Stimulated activated CD4-positive, alpha-beta T cell treated with anti-CD3 and anti-CD28 coated beads, TNF-alpha, amount 100 ng/mL, for 48 hours (primary cell): ENCODE measurements at regions not wholly inside any gene's neighbourhood (a gene's known extent, or its start where the extent isn't known, plus 50 kb on each side); places are given as distances from the start of the nearest gene placed in this dataset.
"Not testable (repeated sequence)": the region's sequence is repeated elsewhere in the genome, so short reads cannot be mapped to it uniquely, and the experiment has no call there.

ENCODE experiments used
- DNase-seq, 3 donors: peaks; one replicate each; pipeline ENCODE4 v3.0.0-alpha.2; 2020; ENCODE audit warnings: low read depth in 3 of 3

DNA sequence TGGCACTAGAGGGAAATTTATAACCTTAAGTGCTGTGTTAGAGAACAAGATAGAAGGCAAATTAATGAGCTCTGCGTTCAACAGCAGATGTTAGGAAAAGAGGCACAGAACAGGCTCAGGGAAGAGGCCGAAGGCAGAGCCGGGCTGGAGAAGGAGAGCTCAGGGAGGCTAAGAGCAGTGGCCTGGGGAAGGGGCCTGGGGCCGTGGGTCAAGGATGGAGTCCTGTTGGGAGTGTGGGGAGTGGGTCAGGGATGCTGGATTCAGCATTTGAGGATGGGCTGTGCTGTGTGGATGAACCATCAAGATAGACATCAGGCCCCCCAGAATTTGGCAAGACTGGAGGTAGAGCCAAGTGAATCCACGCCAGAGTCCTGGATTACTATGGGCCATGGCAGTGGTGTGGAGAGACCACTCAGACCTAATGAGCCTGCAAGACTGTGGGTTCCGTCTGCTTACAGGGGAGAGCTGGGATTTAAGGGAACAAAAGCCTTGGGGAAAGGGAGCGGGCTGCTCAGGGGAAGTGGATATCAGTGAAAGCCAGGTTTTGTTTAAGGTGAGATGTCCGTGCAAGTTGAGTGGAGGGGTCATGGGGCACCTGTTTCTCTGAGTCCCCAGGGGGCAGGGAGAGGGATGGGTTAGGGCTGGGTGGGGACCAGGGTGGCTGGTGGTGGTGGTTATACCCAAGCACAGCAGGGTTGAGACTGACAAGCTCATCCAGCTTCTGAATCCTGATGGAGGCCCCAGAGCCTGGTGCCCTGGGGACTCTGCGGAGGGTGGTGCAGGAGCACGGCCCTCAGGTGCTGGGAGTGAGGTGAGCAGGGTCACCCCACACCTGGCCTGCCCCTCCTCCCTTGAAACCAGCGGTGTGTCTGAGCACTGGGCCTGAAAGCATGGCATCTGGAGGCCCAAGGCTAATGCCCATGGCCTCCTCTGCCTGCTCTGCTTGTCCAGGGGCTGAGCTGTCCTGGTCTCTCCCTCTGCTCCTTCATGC is 101.7 kb downstream of the BMS1 start:
- no peak for DNase-seq

DNA sequence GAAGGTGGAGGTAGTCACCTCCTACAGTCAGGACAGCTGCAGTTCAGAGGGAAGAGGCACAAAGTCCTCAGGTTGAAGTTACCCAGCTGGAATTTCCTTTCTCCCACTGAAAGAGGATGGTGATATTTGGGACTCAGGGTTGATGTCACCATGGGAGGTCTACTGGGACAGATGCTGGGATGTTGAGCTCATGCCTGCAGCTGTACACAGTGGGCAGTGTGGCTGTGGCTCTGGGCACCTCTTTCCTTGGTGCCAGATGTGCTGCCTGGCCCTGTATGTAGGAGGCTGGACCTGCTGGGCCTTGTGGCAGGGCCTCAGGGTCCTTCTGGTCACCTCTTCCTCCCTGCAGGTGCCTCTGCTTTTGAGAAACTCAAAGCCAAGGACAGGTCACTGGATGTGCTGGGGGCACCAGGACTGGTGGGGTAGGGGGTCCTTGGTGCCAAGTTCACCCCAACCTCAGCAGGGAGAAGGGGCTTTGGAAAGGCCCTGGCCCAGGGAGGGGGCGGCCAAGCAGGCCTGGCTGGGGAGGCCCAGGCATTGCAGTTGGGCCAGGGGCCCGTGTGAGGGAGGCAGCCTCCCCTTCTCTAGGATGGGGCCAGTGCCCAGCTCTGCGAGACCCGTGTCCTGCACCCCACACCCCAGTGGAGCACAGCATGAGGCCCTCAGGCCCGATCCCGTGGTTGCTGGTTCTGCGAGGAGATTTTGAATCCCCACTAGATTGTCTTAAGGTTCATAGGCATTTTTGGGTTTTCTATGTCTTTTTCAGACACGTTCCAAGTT is 103.1 kb downstream of the BMS1 start:
- DNase-seq: no peak

DNA sequence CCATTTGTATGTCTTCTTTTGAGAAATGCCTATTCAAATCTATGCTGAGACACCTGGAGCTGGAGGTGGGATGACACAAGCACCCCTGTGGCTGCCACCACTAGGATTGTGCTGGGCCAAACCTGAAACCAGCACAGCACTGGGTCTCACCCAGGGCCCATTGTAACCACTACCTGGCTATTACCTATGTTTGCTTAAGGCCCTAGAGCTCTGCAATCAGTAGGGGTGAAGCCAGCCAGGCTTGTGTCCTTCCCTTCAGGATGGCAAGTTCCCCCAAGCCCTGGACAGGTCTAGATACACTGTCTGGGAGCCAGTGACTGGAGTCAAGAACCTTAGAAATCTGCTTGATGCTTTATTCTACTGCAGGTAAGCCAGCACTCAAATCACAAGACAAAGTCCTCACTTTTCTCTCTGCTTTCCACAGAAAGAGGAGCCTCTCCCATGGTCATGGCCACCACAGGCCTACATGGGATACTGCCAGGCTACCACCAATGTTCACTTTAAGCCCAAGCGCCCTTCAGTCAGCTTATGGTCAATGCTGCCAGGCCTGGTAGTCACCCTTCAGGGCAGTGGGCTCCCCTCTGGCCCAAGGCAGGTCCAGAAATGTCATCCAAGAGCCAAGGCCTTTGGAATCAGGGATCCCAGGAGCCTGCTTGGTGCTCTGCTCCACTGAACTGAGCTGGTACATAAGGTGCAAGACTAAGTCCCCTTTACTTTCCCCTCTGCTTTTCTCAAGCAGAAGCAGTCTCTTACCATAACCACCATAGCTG is 105.3 kb downstream of the BMS1 start:
- no peak for DNase-seq

DNA sequence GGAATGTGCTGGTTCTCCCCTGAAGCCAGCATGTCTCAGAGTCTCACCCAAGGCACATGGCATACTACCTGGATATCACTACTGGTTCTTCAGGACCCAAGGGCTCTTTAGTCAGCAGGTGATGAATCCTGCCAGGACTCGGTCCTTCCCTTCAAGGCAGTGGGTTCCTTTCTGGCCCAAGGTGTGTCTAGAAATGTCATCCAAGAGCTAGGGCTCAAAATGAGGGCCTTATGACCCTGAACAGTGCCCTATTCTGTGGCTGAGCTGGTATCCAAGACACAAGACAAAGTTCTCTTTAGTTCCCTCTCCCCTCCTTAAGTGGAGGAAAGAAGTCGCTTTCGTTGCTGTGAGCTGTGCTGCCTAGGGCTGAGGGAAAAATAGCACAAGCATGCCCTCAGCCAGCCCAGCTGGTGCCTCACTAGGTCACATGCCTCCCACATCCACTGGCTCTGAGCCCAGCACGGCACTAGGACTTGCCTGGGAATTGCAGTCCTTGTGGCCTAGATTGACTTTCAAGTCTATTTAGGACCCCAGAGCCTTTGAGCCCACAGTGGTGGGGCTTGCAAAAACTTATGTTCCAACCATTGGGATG is 106.0 kb downstream of the BMS1 start:
- DNase-seq: no peak

- DNase-seq: no peak
These were observed 114.1 kb downstream of the BMS1 start for GRCh38 chr10:42896735-42897134.

DNA sequence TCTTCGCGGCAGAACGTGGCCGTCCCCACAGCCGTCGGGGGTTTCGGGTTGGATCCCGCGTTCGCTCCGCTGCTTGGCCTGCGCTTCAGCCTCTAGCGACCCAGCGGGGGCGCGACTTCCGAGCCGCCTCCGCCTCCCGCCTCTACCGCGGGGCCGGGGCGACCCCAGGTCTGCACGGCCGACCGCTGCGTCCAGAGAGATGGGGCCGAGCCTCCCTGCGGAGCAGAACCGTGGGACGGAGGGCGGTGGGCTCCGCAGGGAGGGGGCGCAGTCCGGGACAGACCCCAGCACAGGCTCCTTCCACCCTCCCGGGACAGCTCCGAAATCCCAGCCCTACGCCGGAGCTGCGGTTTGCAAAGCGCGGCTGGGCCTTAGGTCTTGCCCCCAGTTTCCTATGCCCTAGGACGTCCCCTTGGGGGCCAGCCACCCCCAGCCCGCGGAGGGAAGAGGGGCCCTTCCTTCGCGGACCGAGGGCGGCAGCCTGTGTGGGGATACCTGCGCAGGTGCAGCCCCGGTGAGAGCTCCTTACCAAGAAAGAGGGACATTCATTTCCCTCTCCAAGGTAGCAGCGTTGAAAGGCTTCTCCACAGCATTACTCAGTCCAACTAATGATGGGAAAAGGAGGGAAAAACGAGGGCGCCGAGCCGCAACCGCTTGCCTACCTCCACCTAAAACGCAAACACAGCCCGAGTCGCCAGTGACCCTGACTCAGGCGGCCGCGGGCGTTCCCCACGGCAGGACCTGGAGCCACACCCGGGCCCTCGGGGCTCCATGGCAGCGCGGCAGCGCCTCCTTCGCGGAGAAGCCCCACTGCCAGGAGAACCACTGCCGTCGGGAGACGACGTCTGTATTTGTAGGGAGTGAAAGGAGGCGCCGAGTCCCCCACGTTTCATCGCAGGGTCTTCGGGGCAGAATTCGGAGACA is 115.7 kb downstream of the BMS1 start:
- DNase-seq: no peak

DNA sequence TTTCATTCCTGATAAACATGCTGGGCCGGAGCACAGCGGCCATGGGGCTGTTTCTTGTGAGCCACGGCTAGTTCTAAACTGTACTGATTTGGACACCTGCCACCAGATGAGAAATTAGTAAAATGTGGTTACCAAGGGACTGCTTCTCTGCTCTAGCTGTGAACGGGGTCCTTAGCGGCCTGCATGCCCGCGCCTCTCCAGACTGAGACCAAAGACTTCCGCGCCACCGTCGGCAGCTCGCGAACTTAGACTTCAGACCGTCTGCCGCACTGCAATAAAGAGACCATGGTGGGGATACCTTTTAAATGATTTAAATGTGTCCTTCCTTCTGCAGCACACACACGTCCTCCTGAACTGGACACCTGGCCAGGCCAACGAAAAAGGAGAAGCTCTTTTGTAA is 116.4 kb downstream of the BMS1 start:
- DNase-seq: no peak

DNA sequence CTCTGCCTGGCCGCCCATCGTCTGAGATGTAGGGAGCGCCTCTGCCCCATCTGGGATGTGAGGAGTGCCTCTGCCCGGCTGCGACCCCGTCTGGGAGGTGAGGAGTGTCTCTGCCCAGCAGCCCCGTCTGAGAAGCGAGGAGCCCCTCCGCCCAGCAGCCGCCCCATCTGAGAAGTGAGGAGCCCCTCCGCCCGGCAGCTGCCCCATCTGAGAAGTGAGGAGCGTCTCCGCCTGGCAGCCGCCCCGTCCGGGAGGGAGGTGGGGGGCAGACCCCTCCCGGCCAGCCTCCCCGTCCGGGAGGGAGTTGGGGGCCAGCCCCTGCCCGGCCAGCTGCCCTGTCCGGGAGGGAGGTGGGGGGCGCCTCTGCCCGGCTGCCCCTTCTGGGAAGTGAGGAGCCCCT is 117.8 kb downstream of the BMS1 start:
- DNase-seq: not testable (repeated sequence)

- no peak for DNase-seq
These were observed 128.8 kb downstream of the BMS1 start for GRCh38 chr10:42911359-42911758.

DNA sequence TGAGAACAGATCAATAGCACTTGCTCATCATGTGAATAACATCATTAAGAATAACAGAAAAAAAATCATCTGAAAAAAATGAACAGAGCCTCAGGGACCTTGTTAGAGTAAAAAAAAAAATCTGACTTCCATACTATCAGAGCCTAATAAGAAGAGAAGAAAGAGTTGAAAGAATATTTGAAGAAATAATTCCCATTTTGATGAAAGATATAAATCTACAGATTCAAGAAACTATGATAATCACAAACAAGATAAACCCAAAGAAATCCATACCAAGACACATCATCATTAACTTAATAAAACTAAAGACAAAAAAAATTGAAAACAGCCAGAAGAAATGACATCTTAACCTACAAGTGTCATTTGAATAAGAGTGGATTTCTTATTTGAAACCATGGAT is 134.4 kb downstream of the BMS1 start:
- DNase-seq: no peak

- DNase-seq: no peak
These were observed 135.2 kb downstream of the BMS1 start for GRCh38 chr10:42917821-42918220.

DNA sequence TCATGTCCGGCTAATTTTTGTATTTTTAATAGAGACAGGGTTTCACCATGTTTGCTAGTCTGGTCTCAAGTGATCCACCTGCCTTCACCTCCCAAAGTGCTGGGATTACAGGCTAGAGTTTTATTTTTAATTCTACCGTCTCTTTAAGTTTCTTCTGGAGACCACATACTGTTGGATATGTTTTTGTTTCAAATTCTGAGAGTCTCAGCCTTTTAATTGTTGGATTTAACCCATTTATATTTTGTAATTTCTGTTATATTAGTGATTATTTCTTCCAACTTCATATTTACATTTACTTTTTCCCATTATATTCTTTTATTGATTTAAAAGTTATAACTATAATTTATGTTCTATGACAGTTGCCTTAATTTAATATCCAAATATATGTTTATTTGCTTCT is 139.4 kb downstream of the BMS1 start:
- no peak for DNase-seq

GRCh38 chr10:42924484-42924883 is 141.9 kb downstream of the BMS1 start:
- DNase-seq: no peak

DNA sequence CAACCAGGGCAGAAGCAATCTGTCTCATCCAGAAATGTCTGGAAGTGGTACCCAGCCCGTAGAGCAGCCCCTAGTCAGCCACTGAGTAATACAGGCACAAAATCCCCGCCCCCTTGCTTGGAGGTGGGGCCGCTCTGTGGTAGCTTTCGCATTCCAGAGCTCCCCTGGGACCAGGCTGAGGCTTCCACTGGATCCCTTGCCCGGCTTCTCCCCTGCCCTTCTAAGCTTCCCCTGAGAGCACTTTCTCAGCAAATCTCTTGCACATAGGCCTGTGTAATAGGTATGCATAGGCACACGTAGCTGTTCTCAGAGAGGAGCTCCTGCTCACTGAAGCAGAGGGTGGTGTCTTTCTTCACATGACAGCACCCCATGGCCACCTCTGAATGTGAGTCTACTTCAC is 144.2 kb downstream of the BMS1 start:
- DNase-seq: no peak

DNA sequence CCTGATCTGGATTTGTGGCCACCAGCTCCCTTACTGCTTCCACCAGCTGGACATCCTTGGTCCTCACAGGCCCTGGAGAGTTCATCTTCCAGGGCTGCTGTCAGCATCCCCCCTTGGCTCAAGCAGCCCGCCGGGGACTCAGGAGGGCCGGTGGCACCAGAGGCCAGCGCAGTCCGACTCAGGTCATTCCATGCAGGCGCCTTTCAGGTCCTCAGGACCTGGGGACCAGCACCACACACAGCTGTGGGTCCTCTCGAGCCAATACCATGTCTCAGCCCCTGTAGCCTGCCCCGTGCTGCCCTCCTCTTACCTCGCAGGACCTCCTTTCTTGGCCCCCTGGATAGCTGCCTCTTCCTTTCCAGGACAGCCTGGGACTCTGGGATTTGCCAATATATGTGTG is 145.5 kb downstream of the BMS1 start:
- DNase-seq: no peak

DNA sequence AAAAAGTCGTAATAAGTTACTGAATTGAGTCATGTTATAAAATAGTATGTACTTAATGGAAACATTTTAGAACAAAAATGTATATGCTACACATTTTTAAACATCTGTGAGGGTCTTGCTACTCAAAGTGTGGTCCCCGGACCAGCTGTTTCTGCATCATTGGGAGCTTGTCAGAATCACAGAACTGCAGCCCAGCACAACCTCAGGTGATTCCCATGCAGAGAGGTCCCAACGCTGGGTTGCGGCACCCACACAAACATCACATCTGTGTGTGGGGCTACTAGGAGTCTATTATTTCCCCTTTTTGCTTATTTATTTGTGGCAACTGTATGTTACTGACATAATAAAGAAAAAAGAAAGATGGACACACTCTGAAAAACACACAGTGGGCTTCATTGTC is 146.6 kb downstream of the BMS1 start:
- no peak for DNase-seq

- no peak for DNase-seq
These were observed 146.9 kb upstream of the RET start for GRCh38 chr10:42929993-42930392.

- DNase-seq: no peak
These were observed 146.2 kb upstream of the RET start for GRCh38 chr10:42930516-42931192.

DNA sequence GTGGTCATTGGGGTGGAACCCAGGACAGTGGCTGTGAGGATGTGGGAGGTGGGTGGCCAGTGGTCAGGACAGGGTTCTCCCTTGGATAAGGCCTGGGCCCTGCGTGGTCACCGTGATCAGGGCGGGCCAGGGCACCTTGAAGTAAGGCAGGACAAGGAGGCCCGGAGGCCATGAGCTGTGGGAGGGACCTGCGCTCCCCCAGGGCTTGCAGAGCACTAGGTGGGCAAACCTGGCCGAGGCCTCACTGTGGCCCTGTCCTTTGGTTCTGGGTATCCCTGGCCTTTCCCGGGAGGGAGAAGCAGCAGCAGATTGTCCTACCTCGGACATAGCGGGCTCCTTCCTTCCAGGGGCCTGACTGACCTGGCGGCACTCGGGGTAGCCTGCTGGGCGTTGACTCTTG is 144.8 kb upstream of the RET start:
- no peak for DNase-seq
